ENCODE measurements at regions not wholly inside any gene's neighbourhood (a gene's known extent, or its start where the extent isn't known, plus 50 kb on each side); places are given as distances from the start of the nearest gene placed in this dataset.

DNA sequence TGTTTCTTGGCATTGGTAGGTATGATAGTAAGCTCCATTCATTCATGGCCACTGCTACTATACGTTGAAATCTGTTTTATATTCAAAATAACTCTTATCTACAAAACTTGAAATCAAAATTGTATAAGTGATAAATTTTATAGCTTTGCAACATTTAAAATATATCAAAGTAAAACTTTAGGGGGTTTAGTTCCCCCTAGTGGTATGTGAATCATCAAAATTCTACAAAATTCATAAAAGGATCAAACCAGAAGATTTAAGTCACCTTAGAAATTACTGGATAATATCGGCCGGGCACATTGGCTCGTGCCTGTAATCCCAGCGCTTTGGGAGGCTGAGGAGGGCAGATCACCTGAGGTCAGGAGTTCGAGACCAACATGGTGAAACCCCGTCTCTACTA, 243.0 kb upstream of the CDH18 start:
- Histone ChIP-seq H3K4me1 (no peaks in the 10 kb centered on the region), H3K9me3 (no peaks in the 10 kb centered on the region), H3K4me3 (no peak overlapping the region), H3K36me3 (no peaks in the 10 kb centered on the region), H3K27me3 (no peaks in the 10 kb centered on the region), H3K27ac (no peak overlapping the region)
- no peak for ATAC-seq (ENCODE audit: low FRiP score in 2 of 2)
- WGBS, 2 donors: 78 to 82% methylated on average over 7 of the region's 7 CpGs
- no peak for DNase-seq
- TF ChIP-seq EP300 (IDR thresholded peaks at IDR 0.05) (no peak), POLR2AphosphoS5 (IDR thresholded peaks at IDR 0.05) (no peak), POLR2A (IDR thresholded peaks at IDR 0.05) (no peak)
- TF ChIP-seq, protein P1, sequence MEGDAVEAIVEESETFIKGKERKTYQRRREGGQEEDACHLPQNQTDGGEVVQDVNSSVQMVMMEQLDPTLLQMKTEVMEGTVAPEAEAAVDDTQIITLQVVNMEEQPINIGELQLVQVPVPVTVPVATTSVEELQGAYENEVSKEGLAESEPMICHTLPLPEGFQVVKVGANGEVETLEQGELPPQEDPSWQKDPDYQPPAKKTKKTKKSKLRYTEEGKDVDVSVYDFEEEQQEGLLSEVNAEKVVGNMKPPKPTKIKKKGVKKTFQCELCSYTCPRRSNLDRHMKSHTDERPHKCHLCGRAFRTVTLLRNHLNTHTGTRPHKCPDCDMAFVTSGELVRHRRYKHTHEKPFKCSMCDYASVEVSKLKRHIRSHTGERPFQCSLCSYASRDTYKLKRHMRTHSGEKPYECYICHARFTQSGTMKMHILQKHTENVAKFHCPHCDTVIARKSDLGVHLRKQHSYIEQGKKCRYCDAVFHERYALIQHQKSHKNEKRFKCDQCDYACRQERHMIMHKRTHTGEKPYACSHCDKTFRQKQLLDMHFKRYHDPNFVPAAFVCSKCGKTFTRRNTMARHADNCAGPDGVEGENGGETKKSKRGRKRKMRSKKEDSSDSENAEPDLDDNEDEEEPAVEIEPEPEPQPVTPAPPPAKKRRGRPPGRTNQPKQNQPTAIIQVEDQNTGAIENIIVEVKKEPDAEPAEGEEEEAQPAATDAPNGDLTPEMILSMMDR (IDR thresholded peaks at IDR 0.05): no peak

DNA sequence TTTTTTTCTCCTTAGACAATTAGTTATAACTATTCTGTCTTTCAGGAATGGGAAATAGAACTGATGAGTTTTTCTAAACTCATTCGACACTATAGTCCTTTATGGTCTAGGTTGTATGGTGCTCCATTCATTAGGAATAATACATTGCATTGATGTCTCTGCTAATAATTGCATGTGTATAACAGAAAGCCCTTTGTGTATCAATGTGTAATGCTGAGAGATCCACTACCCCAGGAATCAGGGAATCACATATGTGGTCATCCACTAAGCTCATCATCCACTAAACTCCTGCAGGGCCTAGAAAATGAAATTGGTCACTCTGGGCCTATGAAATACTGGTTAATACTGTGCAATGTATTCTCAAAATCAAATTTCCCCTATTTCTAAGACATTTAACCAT, 242.0 kb upstream of the CDH18 start:
- Histone ChIP-seq H3K4me1 (no peaks in the 10 kb centered on the region), H3K27ac (no peak overlapping the region), H3K4me3 (no peak overlapping the region), H3K27me3 (no peaks in the 10 kb centered on the region), H3K9me3 (no peaks in the 10 kb centered on the region), H3K36me3 (no peaks in the 10 kb centered on the region)
- WGBS, 2 donors: 72 to 88% methylated on average over 1 of the region's 1 CpG
- no peak for ATAC-seq (ENCODE audit: low FRiP score in 2 of 2)
- no peak for TF ChIP-seq EP300 (IDR thresholded peaks at IDR 0.05)
- no peak for TF ChIP-seq POLR2A (IDR thresholded peaks at IDR 0.05)
- TF ChIP-seq, protein P1 (IDR thresholded peaks at IDR 0.05): no peak
- no peak for TF ChIP-seq POLR2AphosphoS5 (IDR thresholded peaks at IDR 0.05)
- DNase-seq: no peak

DNA sequence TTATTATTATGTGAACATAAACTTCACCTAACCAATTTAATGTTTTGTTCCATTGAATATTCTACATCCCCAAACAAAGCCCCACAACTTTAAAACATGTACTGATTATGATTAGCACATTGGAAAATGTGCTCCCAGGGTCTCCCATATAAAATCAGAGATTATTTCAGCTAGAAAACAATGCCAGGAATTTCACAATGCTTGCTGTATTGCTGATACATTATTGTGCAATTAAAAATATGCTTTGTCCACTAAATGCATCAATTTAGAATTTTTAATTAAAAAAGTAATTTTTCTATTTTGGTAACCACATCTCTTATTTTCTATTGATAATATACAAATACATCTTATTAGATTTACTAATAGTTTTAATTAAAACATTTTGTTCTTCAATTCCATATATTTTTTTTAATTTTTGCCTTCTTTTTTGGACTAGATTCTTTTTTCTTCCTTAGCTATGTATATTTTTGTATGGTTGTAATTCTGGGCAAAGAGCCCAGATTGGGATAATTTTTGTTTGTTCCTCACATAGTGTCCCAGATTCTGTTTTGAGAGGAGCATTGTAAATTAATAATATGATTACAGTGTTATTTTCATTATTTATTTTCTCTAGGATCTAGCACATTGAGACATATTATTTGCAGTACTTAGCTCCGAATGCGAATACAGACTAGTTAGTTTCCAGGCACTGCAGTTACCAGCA, 241.5 kb upstream of the CDH18 start:
- TF ChIP-seq, protein P1 (IDR thresholded peaks at IDR 0.05): no peak
- TF ChIP-seq POLR2A (IDR thresholded peaks at IDR 0.05): no peak
- no peak for TF ChIP-seq EP300 (IDR thresholded peaks at IDR 0.05)
- TF ChIP-seq POLR2AphosphoS5 (IDR thresholded peaks at IDR 0.05): no peak
- ATAC-seq (ENCODE audit: low FRiP score in 2 of 2) (no peak), DNase-seq (no peak)
- no peaks in the 10 kb centered on the region for H3K9me3 ChIP-seq
- H3K36me3 ChIP-seq: no peaks in the 10 kb centered on the region
- no peak overlapping the region for H3K4me3 ChIP-seq
- H3K4me1 ChIP-seq: no peaks in the 10 kb centered on the region
- WGBS, 2 donors: 66 to 88% methylated on average over 2 of the region's 2 CpGs
- H3K27ac ChIP-seq: no peak overlapping the region
- no peaks in the 10 kb centered on the region for H3K27me3 ChIP-seq

DNA sequence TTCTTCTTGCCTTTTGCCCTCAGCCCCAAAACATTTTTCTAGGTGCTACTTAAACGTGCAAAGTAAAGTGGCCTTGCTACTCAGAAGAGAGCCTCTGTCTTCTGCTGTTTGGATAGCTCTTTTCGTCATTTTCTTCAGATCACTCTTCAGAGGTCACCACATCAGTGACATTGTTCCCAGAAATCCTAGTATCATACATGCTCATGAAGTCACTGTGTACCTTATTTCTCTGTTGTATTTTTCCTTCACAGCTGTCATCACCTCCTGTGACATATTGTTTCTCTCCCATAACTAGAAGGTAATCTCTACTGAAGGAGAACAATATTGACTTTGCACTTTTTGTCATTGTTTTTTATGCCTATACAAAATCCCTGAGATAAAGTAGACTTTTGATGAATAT, 237.0 kb upstream of the CDH18 start:
- DNase-seq (no peak), ATAC-seq (ENCODE audit: low FRiP score in 2 of 2) (no peak)
- Histone ChIP-seq H3K4me1 (no peaks in the 10 kb centered on the region), H3K36me3 (no peaks in the 10 kb centered on the region), H3K27me3 (no peaks in the 10 kb centered on the region), H3K9me3 (no peaks in the 10 kb centered on the region), H3K27ac (no peak overlapping the region), H3K4me3 (no peak overlapping the region)
- 49 to 52% methylated on average over 2 of the region's 2 CpGs for WGBS, 2 donors
- TF ChIP-seq, protein P1 (IDR thresholded peaks at IDR 0.05): no peak
- TF ChIP-seq POLR2AphosphoS5 (IDR thresholded peaks at IDR 0.05): no peak
- no peak for TF ChIP-seq POLR2A (IDR thresholded peaks at IDR 0.05)
- no peak for TF ChIP-seq EP300 (IDR thresholded peaks at IDR 0.05)

DNA sequence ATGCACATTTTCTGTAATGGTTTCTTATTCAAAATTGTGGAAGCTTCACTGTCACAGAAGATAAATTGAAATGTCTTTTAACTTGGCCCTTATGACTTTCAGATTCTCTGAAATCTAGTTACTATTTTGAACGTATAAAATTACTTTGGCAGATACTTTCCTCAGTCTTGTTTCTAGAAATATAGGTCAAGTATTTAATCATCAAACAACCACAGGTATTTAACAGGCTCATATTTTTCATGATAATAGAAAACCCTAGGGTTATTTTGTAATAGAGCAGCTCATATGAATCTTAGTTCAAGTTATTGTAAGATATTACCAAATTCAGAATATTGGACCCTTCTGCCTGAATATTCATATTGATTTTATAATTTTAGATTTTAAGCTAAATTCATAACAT, 236.0 kb upstream of the CDH18 start:
- Histone ChIP-seq H3K36me3 (no peaks in the 10 kb centered on the region), H3K4me1 (no peaks in the 10 kb centered on the region), H3K27me3 (no peaks in the 10 kb centered on the region), H3K9me3 (no peaks in the 10 kb centered on the region), H3K4me3 (no peak overlapping the region), H3K27ac (no peak overlapping the region)
- no peak for DNase-seq
- ATAC-seq (ENCODE audit: low FRiP score in 2 of 2): no peak
- 35 to 46% methylated on average over 1 of the region's 1 CpG for WGBS, 2 donors
- TF ChIP-seq, protein P1 (IDR thresholded peaks at IDR 0.05): no peak
- TF ChIP-seq POLR2AphosphoS5 (IDR thresholded peaks at IDR 0.05): no peak
- TF ChIP-seq EP300 (IDR thresholded peaks at IDR 0.05): no peak
- no peak for TF ChIP-seq POLR2A (IDR thresholded peaks at IDR 0.05)
